Activated CD8-positive, alpha-beta memory T cell treated with anti-CD3 and anti-CD28 coated beads, Interleukin-2, amount 50 U/mL, for 1 hour (primary cell): ENCODE measurements at regions not wholly inside any gene's neighbourhood (a gene's known extent, or its start where the extent isn't known, plus 50 kb on each side); places are given as distances from the start of the nearest gene placed in this dataset.

Experiments
- DNase-seq: peaks from one replicate; pipeline ENCODE4 v3.0.0-alpha.2; 2020; ENCODE audit errors: extremely low read depth

DNA sequence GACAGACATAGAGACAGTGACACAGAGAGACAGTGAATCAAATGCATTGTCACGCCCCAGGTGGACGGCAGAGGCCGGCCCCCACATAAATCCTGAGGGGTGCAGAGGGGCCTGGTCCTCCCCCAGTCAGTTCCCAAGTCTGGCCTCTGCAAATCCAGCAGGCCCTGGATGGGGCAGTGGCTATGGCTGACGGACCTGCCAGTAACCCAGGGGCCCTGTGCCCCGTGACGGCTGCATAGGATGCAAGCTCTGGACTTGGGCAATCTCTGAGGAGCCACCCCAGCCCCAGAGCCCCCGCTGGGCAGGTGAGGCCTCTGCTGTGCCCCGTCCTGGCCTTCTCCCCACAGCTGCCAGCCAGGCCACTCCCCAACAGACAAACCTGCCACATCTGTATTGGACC is 204.5 kb downstream of the BRD1 start:
- DNase-seq: no peak

DNA sequence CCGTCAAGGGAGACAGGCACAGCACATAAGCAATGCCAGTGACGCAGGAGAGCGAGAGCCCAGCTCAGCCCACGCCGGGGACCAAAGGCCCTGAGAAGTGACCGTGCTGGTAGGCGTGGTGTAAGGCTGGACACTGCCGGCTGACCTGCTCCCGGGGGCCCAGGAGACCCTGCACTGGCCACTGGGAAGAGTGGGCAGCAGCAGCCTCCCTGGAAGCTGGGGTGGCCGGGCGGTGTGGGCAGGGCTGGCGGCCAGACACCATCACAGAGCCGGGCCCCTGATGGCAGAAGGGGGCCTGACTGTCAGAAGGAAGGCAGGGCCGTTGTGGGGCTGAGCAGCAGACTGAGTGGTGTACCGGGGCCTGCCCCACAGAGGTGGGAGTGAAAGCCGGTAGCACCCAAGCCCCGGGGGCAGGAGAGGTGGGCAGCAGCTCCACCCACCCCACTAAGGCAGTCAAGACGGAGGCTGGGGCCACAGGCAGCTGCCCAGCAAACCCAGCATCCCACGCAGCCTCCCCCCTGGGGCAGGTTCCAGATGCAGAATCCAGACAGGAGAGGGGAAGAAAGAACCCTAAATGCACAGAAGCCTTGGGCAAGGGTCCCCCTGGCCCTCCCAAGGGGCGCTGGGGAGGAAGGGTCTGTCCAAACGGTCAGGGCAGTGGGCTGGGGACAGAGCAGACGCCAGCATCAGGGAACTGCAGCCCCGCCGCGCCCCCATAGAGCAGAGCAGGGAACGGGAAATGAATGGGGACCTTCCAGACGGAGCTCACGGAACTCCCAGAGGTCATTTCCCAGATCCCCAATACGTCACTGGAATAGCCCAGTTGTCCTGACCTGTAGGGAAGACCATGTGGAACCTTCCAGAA is 205.2 kb downstream of the BRD1 start:
- DNase-seq: no peak

DNA sequence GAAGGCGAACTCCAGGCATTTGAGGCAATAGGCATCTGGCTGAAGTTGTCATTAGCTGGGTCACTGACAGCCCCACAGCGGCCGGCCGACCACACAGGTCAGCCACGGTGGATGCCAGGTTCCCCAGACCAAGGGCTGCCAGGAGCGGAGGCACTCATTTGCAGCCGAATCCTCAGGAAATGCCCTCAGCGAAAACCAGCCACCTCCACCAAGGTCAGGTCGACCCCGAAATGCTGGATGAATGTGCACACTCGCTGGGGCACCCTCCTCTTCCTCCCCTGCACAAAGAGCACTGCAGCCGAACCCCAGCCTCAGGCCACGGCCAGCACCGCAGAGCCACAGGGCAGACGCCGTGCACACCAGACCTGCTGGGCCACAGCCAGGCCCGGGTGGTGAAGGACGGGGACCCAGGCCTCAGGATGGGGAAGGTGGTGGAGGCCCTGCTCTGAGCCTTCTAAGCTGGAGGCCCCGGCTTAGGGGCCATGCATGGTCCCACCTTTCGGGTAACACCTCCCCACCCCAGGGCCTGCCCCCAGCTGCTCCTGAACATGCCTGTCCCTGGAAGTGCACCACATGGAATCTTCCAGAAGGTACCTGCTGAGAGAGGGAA is 206.0 kb downstream of the BRD1 start:
- DNase-seq: no peak

DNA sequence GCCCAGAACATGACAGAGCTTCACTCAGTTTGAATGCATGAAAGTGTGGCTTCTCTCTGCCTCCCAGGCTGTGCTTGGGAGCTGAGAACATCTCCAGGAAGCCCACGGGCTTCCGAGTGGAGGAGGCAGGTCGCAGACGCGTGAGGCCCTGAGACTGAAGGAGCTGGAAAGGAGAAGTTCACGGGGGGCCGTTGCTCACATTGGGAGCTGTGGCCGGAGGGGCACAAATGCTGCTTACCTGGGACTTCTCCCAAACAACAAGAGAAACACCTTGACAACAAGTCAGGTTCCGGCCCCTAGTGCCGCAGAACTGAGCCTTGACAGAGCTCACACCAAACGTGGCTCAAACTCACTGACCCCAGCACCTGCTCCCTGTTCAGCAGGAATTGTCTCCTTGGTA is 207.0 kb downstream of the BRD1 start:
- no peak for DNase-seq

DNA sequence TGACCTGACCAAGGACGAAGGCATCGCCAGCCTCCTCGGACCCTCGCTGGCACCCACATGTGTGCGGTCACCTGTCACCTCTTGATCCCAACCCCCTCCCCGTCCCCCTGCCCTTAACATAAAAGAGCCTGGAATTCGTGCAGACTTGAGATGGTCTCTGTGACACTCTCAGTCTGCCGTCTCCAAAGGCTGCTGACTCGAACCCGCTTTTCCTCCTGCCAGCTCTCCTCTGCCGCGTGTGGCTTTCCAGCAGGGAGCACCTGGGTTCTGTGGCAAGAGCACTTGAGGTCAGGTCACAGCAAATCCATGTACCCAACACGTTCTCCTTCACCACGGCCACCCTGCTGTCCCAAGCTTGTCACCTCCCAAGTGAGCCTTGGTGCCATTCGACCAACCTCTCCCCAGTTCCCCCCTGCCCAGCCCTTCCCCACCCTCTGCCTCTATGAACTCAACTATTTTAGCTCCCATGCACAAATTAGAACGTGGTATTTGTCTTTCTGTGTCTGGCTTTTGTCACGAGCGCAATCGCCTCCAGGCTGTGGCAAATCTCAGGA is 207.6 kb downstream of the BRD1 start:
- no peak for DNase-seq

DNA sequence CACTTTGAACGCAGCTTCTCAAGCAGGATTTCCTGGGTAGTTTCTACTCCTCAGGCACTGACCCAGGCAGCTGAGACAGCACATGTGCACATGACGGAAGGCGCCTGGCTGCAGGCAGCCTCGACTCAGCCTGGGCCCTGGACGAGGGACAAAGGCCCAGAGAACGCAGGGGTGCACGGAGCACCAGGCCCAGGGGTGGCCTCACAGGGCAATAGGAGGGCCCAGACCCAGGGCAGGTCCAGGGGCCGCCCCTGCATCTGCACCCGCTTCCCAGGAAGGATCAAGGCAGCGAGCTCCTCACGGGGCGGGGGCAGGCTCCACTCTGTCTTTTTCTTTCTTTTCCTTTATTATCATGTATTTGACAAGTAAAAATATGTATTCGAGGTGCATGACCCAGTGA is 208.4 kb downstream of the BRD1 start:
- DNase-seq: no peak

DNA sequence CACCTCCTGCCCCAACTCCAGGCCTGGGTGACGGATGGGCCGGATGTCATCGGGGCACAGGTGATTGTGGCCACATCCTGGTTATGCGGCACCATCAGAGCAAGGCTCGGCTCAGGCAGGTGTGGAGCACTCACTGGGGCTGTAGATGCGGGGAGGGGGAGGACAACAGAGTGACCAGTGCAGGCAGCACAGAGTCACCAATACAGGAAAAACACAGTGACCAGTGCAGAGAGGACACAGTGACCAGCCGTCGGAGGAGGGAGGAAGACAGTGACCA is 209.1 kb downstream of the BRD1 start:
- no peak for DNase-seq

DNA sequence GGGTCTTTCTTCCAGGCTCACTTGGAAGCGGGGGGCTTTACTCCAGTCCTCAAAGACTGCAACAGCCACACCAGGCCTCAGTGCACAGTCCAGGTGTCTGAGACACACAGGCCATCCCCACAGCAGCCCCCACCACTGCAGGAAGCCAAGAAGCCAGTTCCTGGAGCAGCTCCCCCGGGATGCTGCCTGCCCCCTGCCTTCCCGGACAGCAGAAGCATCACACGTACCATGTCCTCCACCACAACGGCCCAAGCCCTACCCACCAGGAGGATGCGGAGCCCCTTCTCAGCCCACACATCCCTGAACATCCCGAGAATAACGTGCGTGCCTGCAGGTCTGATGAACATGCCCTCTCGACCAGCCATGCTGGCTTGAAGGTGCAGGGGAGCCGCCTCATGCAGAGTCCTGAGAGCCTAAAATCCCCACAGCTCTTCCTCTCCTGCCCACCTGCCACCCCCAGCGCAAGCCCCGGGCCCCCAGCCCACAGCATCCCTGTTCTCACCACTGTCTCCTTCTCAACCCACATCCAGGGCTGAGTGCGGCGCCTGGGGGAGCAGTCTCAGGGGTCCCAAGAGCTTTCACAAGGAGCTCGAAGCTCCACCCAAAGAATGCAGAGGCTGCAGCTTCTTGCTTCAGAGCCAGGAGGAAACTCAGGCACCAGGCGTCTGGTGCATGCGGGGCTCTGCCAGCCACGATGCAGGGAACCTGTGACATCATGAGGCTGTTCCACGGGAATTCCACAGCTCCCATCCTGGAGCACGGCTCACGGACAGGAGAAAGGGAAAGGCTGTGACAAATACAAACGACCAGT is 209.6 kb downstream of the BRD1 start:
- no peak for DNase-seq

DNA sequence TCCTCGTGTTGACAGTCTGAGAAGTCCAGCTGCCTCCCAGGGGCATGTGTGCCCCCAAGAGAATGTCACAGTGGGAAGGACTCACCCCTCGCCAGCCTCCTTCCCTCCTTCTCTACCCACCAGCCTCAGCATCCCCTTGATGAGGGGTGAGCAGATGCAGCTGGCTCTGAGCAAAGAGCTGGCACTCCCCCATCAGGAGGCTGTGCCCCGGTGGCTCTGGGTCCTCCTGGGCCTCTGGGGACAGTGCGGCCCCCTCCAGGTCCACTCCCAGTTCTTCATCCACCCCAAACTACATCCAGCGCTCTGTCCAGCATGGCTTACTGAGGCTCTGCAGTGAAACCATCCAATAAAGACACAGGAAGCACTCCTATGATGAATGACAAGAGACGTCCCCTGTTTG is 210.4 kb downstream of the BRD1 start:
- DNase-seq: no peak

DNA sequence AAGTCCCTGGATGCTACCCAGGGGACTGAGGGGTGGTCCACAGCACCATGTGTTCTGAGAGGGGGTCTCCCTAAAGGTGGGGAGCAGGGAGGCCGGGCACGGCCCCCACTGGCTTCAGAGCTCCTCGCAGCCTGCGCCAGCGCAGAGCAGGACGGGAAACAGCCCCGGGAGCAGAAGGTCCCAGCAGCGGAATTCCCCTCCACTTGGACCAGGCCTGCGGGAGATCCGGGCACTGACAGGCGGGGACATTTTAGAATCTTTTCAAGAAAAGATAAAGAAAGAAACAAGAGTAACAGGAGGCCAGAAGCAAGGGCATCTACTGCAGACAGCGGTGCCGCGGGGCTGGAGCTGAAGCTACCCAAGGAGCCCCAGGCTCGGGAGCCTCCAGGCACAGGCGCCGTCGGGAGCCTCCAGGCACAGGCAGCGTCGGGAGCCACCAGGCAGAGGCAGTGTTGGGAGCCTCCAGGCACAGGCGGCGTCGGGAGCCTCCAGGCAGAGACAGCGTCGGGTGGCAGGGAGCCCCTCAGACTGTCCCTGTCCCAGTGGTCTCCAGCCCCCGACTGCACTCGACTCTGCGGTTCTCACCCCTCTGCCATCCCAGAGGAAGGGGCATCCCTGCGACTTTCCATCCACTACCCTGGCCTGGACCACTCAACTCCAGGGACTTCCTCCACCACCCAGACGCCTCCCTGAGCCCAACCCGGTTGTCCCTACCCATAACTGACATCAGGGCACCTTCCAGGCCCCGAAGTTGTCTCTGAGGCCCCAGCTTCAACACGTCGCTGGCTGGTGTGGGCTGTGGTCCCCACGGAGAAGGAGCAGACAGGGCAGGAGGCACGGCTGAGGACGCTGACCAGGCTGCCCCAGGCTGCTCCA is 211.1 kb downstream of the BRD1 start:
- DNase-seq: no peak

DNA sequence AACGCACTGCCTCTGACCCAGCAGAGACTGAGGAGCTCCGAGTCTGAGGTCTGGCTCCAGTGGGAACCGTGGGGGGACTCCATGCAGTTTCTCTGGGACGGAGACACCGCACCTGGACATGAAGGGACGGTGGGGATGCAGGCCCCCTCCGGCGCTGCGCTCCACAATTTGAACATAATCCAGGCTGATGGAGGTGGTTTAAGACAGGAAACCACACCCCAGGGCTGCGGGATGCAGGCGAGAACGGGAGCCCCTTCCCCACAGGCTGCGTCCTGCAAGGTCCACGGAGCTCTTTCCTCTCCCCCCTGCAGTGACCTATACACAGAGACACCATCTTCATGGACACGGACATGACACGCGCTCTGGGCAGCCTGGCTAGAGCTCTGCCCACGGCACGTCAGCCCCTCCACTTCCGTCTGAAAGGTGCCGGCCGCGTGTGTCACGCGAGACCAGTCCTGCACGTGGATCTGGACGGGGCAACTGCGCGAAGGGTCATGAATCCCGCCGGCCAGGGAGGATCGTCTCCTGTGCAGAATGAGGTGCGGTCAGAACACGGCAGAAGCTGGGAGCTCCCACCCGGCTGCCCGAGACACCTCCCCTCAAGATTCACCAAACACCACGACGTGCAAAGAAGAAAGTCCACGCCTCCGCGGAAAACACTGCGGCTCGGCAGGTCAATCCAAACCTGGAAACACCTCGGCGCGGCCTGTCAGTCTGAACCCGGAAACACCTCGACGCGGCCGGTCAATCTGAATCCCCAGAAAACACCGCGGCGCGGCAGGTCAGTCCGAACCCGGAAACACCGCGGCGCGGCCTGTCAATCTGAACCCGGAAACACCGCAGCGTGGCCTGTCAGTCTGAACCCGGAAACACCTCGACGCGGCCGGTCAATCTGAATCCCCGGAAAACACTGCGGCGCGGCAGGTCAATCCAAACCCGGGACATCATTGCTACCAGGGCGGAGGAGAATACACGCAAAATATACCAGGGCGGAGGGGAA is 212.4 kb downstream of the BRD1 start:
- DNase-seq: no peak

DNA sequence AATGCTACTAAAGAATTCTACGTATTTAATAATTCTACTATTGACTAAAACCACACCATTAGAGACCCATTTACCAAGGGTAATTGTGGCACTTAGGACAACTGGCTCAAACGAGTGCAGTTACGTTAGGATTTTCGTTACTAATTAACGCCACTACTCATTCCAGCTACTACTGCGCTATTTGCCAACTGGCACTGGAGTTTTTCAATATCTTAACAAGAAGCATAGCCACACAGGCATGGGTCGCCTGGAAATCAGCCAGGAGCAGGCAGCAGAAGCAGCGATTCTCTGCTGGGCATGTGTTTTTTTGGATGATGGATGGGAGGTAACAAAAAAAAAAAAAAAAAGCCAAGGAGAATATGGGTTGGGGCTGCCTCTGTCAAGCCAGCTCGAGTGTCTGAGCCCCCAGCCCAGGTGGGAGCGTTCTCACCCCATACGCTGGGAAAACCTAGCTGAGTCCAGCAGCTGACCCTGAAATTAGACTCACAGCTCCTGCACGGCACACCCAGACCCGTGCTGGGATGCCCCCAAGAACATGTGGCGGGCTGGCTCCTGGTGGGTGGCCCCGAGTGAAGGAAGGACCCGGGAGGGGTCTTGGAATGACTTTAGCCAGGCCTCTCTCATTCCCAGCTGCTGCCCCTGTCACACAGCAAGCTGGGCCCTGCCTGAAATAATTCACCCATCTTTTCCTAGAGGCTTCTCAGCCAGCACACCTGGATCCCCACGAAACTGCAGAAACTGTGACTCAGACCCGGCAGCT is 214.0 kb downstream of the BRD1 start:
- no peak for DNase-seq

DNA sequence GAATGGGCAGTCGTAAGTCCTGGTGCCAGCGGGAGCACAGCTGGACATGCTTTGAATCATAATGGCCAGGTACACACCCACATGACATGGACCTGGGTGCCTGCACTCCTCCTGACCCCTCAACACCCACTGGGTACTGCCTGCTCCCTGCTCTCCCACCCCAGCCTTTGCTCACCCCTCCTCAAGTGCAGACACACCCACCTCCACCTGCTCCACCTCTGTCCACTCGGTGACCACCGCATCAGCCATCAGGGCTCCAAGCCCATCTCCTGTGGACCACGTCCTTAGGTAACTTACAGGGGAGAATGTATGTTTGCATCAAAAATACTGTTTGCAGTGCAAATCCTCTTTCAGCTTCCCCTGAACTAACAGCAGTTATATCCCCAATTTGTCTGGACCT is 214.6 kb downstream of the BRD1 start:
- no peak for DNase-seq

DNA sequence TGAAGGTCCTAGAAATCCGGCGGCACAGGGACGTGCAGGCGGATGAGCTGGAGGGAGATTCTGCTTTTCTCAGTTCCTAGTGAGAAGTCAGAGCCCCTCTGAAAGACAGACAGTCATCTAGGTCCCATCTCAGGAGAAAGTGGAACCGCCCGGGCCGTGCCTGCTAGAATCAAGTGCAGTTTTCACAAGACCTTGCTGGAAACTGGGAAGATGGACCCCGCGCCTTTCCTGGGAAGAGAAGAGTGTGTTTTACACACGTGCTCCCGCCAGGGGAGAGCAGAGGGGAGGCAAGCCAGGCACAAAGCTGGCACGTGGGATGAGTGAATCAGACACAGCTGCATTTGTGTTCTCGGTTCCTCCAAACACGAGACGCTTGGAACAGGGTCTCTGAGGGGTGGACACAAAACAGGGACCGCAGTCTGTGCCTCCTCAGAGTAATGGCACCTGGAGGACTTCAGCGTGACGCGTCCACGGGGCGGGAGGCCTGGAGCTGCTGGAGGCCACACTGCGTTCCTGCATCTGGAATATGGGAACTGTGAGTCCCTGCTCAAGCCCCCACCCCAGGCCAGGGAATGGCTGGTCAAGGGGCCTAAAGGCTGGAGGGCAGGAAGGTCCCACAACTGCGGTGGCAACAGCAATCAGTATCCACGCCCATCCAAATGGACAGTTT is 218.3 kb downstream of the BRD1 start:
- no peak for DNase-seq

DNA sequence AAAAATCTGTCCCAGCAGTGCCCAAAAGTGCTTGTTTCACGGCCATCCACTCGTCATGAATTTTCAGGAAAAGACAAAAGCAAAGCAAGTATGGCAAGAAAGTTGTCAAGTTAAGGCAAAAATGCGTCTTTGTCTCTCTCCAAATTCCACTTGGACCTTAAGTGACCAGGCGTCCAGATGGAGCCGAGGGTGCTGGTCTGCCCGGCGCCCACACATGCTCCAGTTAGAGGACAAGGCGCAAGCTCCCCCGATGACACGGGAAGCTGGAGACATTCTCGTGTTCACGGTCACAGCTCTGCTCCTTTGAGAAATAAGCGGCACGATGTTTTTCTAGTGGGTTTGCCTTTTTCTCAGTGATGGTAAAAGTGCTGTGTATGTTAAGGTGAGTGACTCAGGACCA is 219.0 kb downstream of the BRD1 start:
- no peak for DNase-seq

DNA sequence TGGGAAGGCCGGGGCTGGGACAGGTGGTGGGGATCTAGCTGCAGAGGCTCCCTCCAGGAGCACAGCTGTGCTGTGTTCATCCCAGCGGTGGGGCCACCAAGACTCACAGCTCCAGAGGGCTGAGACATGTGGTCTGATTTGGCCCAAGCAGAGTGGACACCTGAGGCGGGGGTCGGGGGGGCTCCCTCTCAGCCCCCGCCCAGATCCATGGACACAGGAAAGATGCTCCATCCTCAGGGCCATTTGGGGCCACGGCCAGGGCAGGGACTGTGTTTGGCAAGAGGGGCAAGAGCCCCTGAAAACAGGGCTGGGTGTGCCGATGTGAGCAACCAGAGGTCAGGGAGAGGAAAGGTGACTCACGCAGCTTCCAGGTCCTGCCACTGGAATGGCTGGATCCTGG is 219.4 kb downstream of the BRD1 start:
- no peak for DNase-seq

DNA sequence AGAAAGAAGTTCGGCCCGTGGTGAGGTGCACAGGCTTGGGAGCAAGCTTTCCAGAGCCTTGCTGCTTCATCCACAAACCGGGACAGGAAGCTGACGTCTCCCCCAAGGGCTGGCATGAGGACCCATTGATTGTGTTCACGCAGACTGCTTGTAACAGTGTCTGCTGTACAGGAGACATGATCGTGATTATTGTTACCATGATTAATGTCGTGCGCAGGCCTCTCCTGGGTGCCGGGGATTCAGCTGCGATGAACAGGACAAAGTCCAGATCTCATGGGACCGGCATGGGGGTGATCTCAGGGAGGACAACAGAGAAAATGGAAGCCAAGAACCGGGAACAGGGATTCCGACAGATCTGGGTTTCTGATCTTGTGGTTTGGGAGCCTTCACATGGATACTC is 219.9 kb downstream of the BRD1 start:
- DNase-seq: no peak

DNA sequence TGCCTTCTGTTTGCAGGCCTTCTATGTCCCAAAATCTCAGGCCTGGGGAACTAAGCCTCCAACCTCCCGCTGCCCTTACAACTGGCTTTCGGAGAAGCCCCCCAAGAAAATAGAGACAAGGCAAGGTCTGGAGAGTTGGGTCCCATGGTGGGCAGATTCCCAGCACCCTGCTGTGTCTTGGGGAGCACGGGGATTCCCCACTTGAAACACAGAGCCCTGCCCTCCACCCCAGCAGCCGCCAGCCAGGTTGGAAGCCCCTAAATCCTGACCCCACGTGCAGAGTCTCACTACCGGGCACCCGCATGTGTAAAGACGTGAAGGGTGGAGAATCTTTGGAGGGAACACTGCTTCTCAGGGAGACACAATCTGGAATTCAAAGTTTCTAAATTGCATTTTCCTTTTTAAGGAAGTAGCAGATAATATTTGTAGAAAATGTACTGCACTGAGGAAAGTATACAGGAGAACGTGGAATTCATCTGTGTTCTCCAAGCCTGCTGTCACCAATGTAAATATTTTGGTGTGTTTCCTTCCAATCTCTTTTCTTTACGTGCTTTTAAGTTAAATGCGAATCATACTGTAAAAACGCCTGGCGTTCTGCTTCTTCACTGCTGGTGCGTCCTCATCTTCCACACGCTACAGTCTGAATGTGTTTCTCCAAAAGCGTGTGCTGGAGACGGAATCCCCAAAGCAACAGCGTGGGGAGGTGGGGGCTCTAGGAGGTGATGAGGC is 220.9 kb downstream of the BRD1 start:
- DNase-seq: no peak
